Mesendoderm (in vitro differentiated cells): ENCODE measurements at regions not wholly inside any gene's neighbourhood (a gene's known extent, or its start where the extent isn't known, plus 50 kb on each side); places are given as distances from the start of the nearest gene placed in this dataset.
A peak's percentile ranks its signal among the peaks of the same experiment; 100 is the strongest.

Source experiments
- DNase-seq: peaks from one replicate; pipeline ENCODE4 v3.0.0; 2013
- H2AK5ac ChIP-seq: 2 replicates; pipeline ENCODE4 v1.6.1; 2013; ENCODE audit warnings: low read length, inconsistent platforms
- H2BK120ac ChIP-seq: 2 replicates; pipeline ENCODE4 v1.6.1; 2013; ENCODE audit warnings: low read depth, mild to moderate bottlenecking, low read length, moderate library complexity, mixed read lengths
- H2BK15ac ChIP-seq: replicated peaks from 2 replicates; pipeline ENCODE4 v1.6.1; 2013; ENCODE audit warnings: low read depth, mild to moderate bottlenecking, moderate library complexity
- H2BK5ac ChIP-seq: 2 replicates; pipeline ENCODE4 v1.6.1; 2013; ENCODE audit warnings: low read length, inconsistent platforms
- H3K18ac ChIP-seq: 2 replicates; pipeline ENCODE4 v1.6.1; 2013; ENCODE audit warnings: mild to moderate bottlenecking, low read length, mixed read lengths
- H3K23ac ChIP-seq: one replicate; pipeline ENCODE4 v1.6.1; 2013; ENCODE audit warnings: low read length
- H3K27ac ChIP-seq: 2 replicates; pipeline ENCODE4 v1.5.1; 2013; ENCODE audit warnings: low read depth, mild to moderate bottlenecking, inconsistent platforms, low read length, moderate library complexity
- H3K27me3 ChIP-seq: 2 replicates; pipeline ENCODE4 v1.6.1; 2013; ENCODE audit warnings: low read length, control low read depth, mild to moderate bottlenecking, inconsistent platforms; ENCODE audit not compliant: insufficient read depth, poor library complexity
- H3K36me3 ChIP-seq: 2 replicates; pipeline ENCODE4 v1.6.1; 2013; ENCODE audit warnings: low read length, inconsistent platforms; ENCODE audit not compliant: control insufficient read depth, insufficient read depth
- H3K4ac ChIP-seq: one replicate; pipeline ENCODE4 v1.6.1; 2013; ENCODE audit warnings: low read depth, mild to moderate bottlenecking, low read length, moderate library complexity
- H3K4me1 ChIP-seq: 2 replicates; pipeline ENCODE4 v1.6.1; 2013; ENCODE audit warnings: low read depth, low read length, inconsistent platforms; ENCODE audit not compliant: control insufficient read depth
- H3K4me2 ChIP-seq: 2 replicates; pipeline ENCODE4 v1.6.1; 2013; ENCODE audit warnings: low read length
- H3K4me3 ChIP-seq: 2 replicates; pipeline ENCODE4 v1.5.1; 2013; ENCODE audit warnings: mild to moderate bottlenecking, low read length
- H3K56ac ChIP-seq: one replicate; pipeline ENCODE4 v1.6.1; 2013; ENCODE audit warnings: low read length
- H3K79me1 ChIP-seq: 2 replicates; pipeline ENCODE4 v1.6.1; 2013; ENCODE audit warnings: low read length, inconsistent platforms
- H3K79me2 ChIP-seq: 2 replicates; pipeline ENCODE4 v1.6.1; 2013; ENCODE audit warnings: mild to moderate bottlenecking, low read length; ENCODE audit not compliant: control insufficient read depth, insufficient read depth
- H3K9ac ChIP-seq: 2 replicates; pipeline ENCODE4 v1.6.1; 2013; ENCODE audit warnings: low read length, inconsistent platforms
- H4K5ac ChIP-seq: one replicate; pipeline ENCODE4 v1.6.1; 2013; ENCODE audit warnings: low read length
- H4K8ac ChIP-seq: one replicate; pipeline ENCODE4 v1.6.1; 2013; ENCODE audit warnings: low read depth, mild to moderate bottlenecking, control low read depth, low read length, moderate library complexity
- WGBS: extraction: QIAGEN DNeasy Blood & Tissue Kit; methylation state at CpG from one replicate; pipeline ENCODE4 v1.1.7; 2013; ENCODE audit warnings: low lambda C conversion rate, missing lambda C conversion rate; ENCODE audit not compliant: insufficient coverage; ENCODE audit errors: extremely low coverage; 5-methylcytosine and 5-hydroxymethylcytosine counted together

DNA sequence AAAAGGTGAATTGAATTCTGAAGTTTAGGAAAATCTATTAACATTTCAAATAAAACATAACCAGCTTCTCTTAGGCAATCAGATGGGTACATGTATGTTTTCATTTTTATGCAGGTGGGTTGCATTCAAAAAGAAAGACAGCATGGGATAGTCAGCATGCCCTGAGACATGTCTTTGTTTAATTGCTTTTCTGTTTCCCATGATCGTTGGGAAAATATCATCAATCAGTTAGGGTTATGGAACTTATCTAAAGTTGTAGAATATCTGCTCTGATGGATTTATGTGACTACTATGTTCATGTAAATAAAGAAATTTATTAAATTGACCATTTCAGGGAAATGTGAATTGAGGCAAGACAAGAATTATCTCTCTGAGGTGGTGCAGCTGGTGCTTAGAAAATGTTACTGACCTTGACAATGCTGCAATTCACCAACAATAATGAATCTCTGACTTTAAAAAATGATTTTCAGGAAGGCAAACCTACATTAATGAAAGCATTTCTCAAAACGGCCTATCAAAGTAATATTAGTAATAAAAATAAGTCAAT, 112.7 kb downstream of the RFPL4B start:
- no CpG with 5 or more reads among the region's 2 CpGs for WGBS
- H3K79me2 ChIP-seq: no peaks in the 10 kb centered on the region
- no peak overlapping the region for H3K4ac ChIP-seq

DNA sequence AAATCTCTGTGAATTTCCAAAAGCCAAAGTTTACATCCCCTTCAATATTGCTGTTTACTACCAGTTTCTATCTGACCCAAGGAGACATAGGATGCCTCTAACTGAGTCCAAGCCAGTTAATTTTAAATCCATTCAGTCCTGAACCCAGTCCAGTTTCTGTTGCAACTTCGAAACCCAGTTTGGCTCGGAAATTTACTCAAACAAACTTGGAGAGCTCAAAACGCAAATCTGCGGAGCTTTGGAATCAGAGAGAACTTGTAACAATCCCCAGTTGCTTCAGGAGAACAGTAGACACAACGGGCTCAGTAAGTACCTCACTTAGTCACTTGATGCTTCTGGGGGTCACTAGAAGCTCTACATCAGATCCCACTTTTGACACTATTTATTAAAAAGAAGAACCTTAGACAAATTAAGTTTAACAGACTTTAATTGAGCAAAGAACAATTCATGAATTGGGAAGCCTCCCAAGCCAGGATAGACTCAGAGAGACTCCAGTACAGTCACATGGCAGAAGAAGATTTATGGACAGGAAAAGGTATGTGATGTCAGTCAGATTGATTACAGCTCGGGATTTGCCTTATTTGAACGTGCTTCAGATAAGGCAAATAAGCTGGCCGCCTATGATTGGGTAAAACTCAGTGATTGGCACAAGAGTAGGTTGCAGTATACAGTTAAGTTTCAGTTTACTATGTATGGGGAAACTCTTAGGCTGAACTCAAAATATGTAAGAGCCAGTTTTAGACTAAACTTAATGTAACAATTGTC, 118.0 kb downstream of the RFPL4B start:
- Histone ChIP-seq H3K4me1 (no peaks in the 10 kb centered on the region), H3K4me3 (no peak overlapping the region), H3K79me2 (no peaks in the 10 kb centered on the region), H3K27me3 (no peaks in the 10 kb centered on the region), H3K79me1 (no peaks in the 10 kb centered on the region), H2BK120ac (no peak overlapping the region), H3K27ac (no peak overlapping the region), H3K18ac (no peak overlapping the region), H4K5ac (no peak overlapping the region), H3K9ac (no peak overlapping the region), H2BK15ac (no peak overlapping the region), H3K36me3 (no peaks in the 10 kb centered on the region), H3K4me2 (no peak overlapping the region), H3K4ac (no peak overlapping the region), H4K8ac (no peak overlapping the region), H2AK5ac (no peak overlapping the region), H3K56ac (no peak overlapping the region), H2BK5ac (no peak overlapping the region), H3K23ac (no peak overlapping the region)
- WGBS: no CpG with 5 or more reads among the region's 8 CpGs
- DNase-seq: no peak

More for the DNA sequence above, 112.7 kb downstream of the RFPL4B start:
- Histone ChIP-seq H3K4me3 (no peak overlapping the region), H3K56ac (no peak overlapping the region), H3K9ac (no peak overlapping the region), H2BK120ac (no peak overlapping the region), H3K79me1 (no peaks in the 10 kb centered on the region), H3K27me3 (no peaks in the 10 kb centered on the region), H3K4me2 (no peak overlapping the region), H3K18ac (no peak overlapping the region), H2BK15ac (no peak overlapping the region), H4K8ac (no peak overlapping the region), H3K4me1 (no peaks in the 10 kb centered on the region), H3K36me3 (no peaks in the 10 kb centered on the region), H2BK5ac (no peak overlapping the region), H3K27ac (no peak overlapping the region), H3K23ac (no peak overlapping the region), H2AK5ac (no peak overlapping the region), H4K5ac (no peak overlapping the region)
- no peak for DNase-seq

DNA sequence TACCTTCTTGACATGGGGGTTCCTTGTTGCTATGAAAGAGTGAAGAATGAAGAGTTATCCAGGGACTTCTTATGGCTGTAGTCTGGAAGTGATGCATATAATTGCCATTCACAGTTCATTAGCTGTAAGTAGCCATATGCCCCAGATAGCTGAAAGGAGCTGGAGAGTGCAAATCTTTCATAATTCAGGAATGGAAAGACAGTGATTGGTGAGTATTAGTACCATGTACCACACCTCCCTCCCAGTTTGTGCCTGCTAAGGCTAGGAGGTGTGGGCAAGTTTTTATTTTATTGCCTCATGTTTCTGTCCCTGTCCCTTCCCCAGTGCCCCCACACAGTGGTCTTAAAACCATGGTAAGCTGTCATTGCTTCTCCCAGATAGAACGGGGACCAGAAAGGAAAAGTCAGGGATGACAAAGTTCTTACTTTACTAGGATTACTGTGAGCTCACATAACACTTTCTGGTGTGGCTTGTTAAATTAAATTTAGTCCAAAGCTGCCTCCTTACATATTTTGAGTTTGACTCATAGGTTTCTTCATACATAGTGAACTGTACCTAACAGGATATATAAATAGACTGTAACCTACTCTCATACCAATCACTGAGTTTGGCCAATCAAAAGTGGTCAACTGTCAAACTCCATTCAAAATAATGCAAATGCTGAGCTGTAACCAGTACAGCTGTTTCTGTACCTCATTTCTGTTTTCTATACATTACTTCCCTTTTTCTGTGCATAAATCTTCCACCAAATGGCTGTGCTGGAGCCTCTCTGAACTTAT, 119.4 kb downstream of the RFPL4B start:
- H3K27me3 ChIP-seq: no peaks in the 10 kb centered on the region
- H3K4me2 ChIP-seq: no peak overlapping the region
- H2BK120ac ChIP-seq: no peak overlapping the region
- no peak overlapping the region for H3K56ac ChIP-seq
- no peaks in the 10 kb centered on the region for H3K36me3 ChIP-seq
- no peak overlapping the region for H4K8ac ChIP-seq
- no peaks in the 10 kb centered on the region for H3K79me1 ChIP-seq
- no peak overlapping the region for H3K18ac ChIP-seq
- no CpG with 5 or more reads among the region's 1 CpG for WGBS
- H3K9ac ChIP-seq: no peak overlapping the region
- H3K79me2 ChIP-seq: no peaks in the 10 kb centered on the region
- H3K4ac ChIP-seq: no peak overlapping the region
- H2BK15ac ChIP-seq: no peak overlapping the region
- no peaks in the 10 kb centered on the region for H3K4me1 ChIP-seq
- no peak overlapping the region for H2AK5ac ChIP-seq
- no peak for DNase-seq
- no peak overlapping the region for H3K27ac ChIP-seq
- H4K5ac ChIP-seq: no peak overlapping the region
- no peak overlapping the region for H2BK5ac ChIP-seq
- no peak overlapping the region for H3K4me3 ChIP-seq
- no peak overlapping the region for H3K23ac ChIP-seq

DNA sequence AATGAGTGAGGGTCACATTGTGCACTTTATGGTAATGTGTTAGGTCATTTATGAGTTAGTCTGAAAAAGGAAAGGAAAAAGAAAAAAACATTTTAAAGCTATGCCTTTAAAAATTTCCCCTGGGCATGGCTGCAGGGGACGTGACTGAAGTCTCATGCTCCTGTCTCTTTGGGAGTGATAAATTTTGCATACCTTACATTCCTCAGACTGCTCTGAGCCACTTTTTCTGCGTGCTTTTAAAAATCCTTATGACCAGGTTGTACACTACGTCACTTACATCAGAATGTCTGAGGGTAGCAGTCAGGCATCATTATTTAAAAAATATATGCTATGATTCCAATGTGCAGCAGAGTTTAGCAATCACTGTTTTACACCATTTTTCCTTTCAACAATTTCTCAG, 121.2 kb downstream of the RFPL4B start:
- H3K23ac ChIP-seq: no peak overlapping the region
- H3K4me1 ChIP-seq: no peaks in the 10 kb centered on the region
- no peak overlapping the region for H2BK15ac ChIP-seq
- H2BK120ac ChIP-seq: no peak overlapping the region
- peak; percentile 40 for DNase-seq
- no peak overlapping the region for H3K4me3 ChIP-seq
- H3K79me1 ChIP-seq: no peaks in the 10 kb centered on the region
- no peak overlapping the region for H2BK5ac ChIP-seq
- no peaks in the 10 kb centered on the region for H3K27me3 ChIP-seq
- H3K9ac ChIP-seq: no peak overlapping the region
- no peak overlapping the region for H4K5ac ChIP-seq
- no peaks in the 10 kb centered on the region for H3K36me3 ChIP-seq
- H4K8ac ChIP-seq: no peak overlapping the region
- no peak overlapping the region for H3K4me2 ChIP-seq
- H3K56ac ChIP-seq: no peak overlapping the region
- no peaks in the 10 kb centered on the region for H3K79me2 ChIP-seq
- H3K4ac ChIP-seq: no peak overlapping the region
- no peak overlapping the region for H2AK5ac ChIP-seq
- no peak overlapping the region for H3K18ac ChIP-seq
- WGBS: no CpG with 5 or more reads among the region's 3 CpGs
- no peak overlapping the region for H3K27ac ChIP-seq

DNA sequence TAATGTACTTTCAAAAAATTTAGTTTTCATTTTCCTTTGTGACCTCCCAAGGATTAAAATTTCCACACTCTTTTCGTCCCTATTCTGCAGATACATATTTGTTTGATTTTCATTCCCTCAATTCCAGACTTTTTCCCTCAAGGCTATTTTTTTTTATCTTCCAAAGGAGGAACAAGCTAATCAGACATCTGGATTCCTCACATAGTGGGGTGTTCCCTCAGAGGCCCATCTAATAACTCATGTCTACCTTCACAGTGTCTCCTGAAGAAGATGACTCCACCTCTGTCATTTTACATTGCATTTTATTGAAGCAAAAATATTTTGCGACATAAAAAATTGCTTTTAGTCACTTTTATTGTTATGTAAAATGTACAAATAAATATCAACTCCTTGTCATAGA, 122.2 kb downstream of the RFPL4B start:
- Histone ChIP-seq H3K56ac (no peak overlapping the region), H3K23ac (no peak overlapping the region), H3K18ac (no peak overlapping the region), H3K4me3 (no peak overlapping the region), H2BK15ac (no peak overlapping the region), H4K5ac (no peak overlapping the region), H3K27me3 (no peaks in the 10 kb centered on the region), H3K9ac (no peak overlapping the region), H2BK5ac (no peak overlapping the region), H3K27ac (no peak overlapping the region), H3K4me2 (no peak overlapping the region), H3K4ac (no peak overlapping the region), H3K79me1 (no peaks in the 10 kb centered on the region), H2BK120ac (no peak overlapping the region), H2AK5ac (no peak overlapping the region), H3K4me1 (no peaks in the 10 kb centered on the region), H3K79me2 (no peaks in the 10 kb centered on the region), H3K36me3 (no peaks in the 10 kb centered on the region), H4K8ac (no peak overlapping the region)
- no CpG with 5 or more reads among the region's 2 CpGs for WGBS
- DNase-seq: no peak
